HG03442 (cell line): ENCODE measurements at regions not wholly inside any gene's neighbourhood (a gene's known extent, or its start where the extent isn't known, plus 50 kb on each side); places are given as distances from the start of the nearest gene placed in this dataset.

Experiments
- ATAC-seq: cut with Tn5 transposase; IDR thresholded peaks from one replicate; pipeline ENCODE4 v1.9.1; 2021; ENCODE audit warnings: mild to moderate bottlenecking, moderate library complexity; ENCODE audit not compliant: unreplicated experiment

- ATAC-seq, result no peak
Observed at GRCh38 chr14:61625165-61625564, 70.1 kb upstream of the HIF1A start.

- peak; percentile 67 for ATAC-seq
Observed at GRCh38 chr14:61627612-61628011, 67.7 kb upstream of the HIF1A start.

- ATAC-seq, result no peak
Observed at GRCh38 chr14:61628016-61628725, 67.1 kb upstream of the HIF1A start.

- ATAC-seq, result no peak
Observed at GRCh38 chr14:61630399-61631044, 64.8 kb upstream of the HIF1A start.

- ATAC-seq, result no peak
Observed at GRCh38 chr14:61631045-61631687, 64.1 kb upstream of the HIF1A start.

- no peak for ATAC-seq
Observed at GRCh38 chr14:61632401-61632800, 62.9 kb upstream of the HIF1A start.

GRCh38 chr14:61632807-61633206, 62.5 kb upstream of the HIF1A start:
- ATAC-seq, result no peak

- ATAC-seq, result no peak
Observed at GRCh38 chr14:61636291-61636690, 59.0 kb upstream of the HIF1A start.

- ATAC-seq, result no peak
Observed at GRCh38 chr14:61636779-61637178, 58.5 kb upstream of the HIF1A start.

- ATAC-seq, result no peak
Observed at GRCh38 chr14:61638595-61639387, 56.5 kb upstream of the HIF1A start.

- ATAC-seq, result no peak
Observed at GRCh38 chr14:61640158-61641136, 54.9 kb upstream of the HIF1A start.

- ATAC-seq, result no peak
Observed at GRCh38 chr14:61641914-61642613, 53.2 kb upstream of the HIF1A start.

- no peak for ATAC-seq
Observed at GRCh38 chr14:61642614-61642982, 52.7 kb upstream of the HIF1A start.

GRCh38 chr14:61643555-61643954, 51.8 kb upstream of the HIF1A start:
- no peak for ATAC-seq

GRCh38 chr14:61644175-61644574, 51.1 kb upstream of the HIF1A start:
- peak; percentile 6 for ATAC-seq

- ATAC-seq, result peak; percentile 76
Observed at GRCh38 chr14:61644834-61645233, 50.5 kb upstream of the HIF1A start.

- ATAC-seq, result no peak
Observed at GRCh38 chr14:61645247-61645646, 50.1 kb upstream of the HIF1A start.
